ENCODE measurements at regions not wholly inside any gene's neighbourhood (a gene's known extent, or its start where the extent isn't known, plus 50 kb on each side); places are given as distances from the start of the nearest gene placed in this dataset.
A peak's percentile ranks its signal among the peaks of the same experiment; 100 is the strongest.

- DNase-seq (ENCODE audit: low read depth, low spot score), result peak; percentile 31
- peak overlapping the region; percentile 40 for H3K27ac ChIP-seq
These were observed 83.4 kb upstream of the ADGRL4 start for GRCh38 chr1:79089946-79090345.

GRCh38 chr1:79082233-79082632, 75.7 kb upstream of the ADGRL4 start:
- no peak overlapping the region for H3K27ac ChIP-seq
- no peak for DNase-seq (ENCODE audit: low read depth, low spot score)

- DNase-seq (ENCODE audit: low read depth, low spot score), result peak; percentile 26
- no peak overlapping the region for H3K27ac ChIP-seq
These were observed 73.2 kb upstream of the ADGRL4 start for GRCh38 chr1:79079770-79080169.

- no peak overlapping the region for H3K27ac ChIP-seq
- peak; percentile 18 for DNase-seq (ENCODE audit: low read depth, low spot score)
These were observed 68.4 kb upstream of the ADGRL4 start for GRCh38 chr1:79074975-79075374.

GRCh38 chr1:79069828-79070227, 63.3 kb upstream of the ADGRL4 start:
- no peak for DNase-seq (ENCODE audit: low read depth, low spot score)
- no peak overlapping the region for H3K27ac ChIP-seq

- DNase-seq (ENCODE audit: low read depth, low spot score), result no peak
- H3K27ac ChIP-seq, result no peak overlapping the region
These were observed 52.8 kb upstream of the ADGRL4 start for GRCh38 chr1:79059341-79059740.
